ENCODE measurements at regions not wholly inside any gene's neighbourhood (a gene's known extent, or its start where the extent isn't known, plus 50 kb on each side); places are given as distances from the start of the nearest gene placed in this dataset.
A peak's percentile ranks its signal among the peaks of the same experiment; 100 is the strongest.

DNA sequence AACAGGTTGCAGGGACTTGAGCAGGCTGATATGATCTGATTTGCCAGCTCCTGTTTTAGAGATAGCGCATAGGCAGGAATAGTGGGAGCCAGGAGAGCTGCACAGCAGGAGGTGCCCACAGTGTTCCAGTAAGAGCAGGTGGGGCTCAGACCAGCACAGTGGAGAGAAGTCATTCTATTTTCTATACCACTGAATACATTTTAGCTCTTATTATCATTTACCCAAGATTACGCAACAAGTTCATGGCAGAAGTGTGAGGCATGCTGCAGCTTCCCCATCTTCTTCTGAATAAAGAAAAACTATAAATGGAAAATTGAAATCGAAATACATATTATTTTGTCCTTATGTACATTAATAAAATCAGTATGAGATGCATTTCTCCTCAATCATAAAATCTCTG is 114.7 kb upstream of the EDNRA start:
- no peak overlapping the region for H3K4me3 ChIP-seq
- 93% methylated on average over 3 of the region's 3 CpGs for WGBS (ENCODE audit: low lambda C conversion rate, missing lambda C conversion rate)
- no peak overlapping the region for H2AFZ ChIP-seq

DNA sequence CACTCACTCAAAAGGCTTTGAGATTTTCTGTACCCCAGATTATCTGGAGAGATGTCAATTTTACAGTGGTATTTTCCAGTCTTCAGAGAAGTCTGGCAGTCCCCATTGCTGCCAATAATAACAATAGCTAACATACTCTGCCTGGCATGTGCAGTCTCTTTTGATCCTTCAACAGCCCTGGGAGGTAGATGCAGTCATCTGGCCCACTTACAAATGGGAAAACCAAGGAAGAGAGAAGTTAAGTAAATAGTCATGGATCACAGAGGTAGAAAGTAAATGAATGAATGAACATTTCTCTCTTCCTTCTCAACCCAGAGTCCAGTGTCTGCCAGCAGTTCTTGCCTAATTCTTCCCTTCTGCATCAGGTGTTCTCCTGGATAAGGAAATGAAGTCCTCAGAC is 113.0 kb upstream of the EDNRA start:
- no peak overlapping the region for H3K4me3 ChIP-seq
- H3K79me2 ChIP-seq = no peaks in the 10 kb centered on the region
- H3K27ac ChIP-seq = no peak overlapping the region
- peaks cover 16% of the 10 kb centered on the region for H3K4me1 ChIP-seq (ENCODE audit: insufficient read depth)
- no peak overlapping the region for H3K4me2 ChIP-seq
- TF ChIP-seq EZH2phosphoT487 (IDR thresholded peaks at IDR 0.05; ENCODE audit: low read depth, severe bottlenecking, unreplicated experiment) (no peak), EZH2 (IDR thresholded peaks at IDR 0.05; ENCODE audit: borderline replicate concordance) (no peak)
- TF ChIP-seq, protein P1, sequence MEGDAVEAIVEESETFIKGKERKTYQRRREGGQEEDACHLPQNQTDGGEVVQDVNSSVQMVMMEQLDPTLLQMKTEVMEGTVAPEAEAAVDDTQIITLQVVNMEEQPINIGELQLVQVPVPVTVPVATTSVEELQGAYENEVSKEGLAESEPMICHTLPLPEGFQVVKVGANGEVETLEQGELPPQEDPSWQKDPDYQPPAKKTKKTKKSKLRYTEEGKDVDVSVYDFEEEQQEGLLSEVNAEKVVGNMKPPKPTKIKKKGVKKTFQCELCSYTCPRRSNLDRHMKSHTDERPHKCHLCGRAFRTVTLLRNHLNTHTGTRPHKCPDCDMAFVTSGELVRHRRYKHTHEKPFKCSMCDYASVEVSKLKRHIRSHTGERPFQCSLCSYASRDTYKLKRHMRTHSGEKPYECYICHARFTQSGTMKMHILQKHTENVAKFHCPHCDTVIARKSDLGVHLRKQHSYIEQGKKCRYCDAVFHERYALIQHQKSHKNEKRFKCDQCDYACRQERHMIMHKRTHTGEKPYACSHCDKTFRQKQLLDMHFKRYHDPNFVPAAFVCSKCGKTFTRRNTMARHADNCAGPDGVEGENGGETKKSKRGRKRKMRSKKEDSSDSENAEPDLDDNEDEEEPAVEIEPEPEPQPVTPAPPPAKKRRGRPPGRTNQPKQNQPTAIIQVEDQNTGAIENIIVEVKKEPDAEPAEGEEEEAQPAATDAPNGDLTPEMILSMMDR (IDR thresholded peaks at IDR 0.05; ENCODE audit: poor library complexity) = no peak
- H3K9me2 ChIP-seq (replicated peaks; ENCODE audit: insufficient read depth) = no peaks in the 10 kb centered on the region
- H3K27me3 ChIP-seq = no peaks in the 10 kb centered on the region
- H3K36me3 ChIP-seq (replicated peaks; ENCODE audit: insufficient read depth, low read depth) = no peaks in the 10 kb centered on the region
- H2AFZ ChIP-seq = no peak overlapping the region
- no peaks in the 10 kb centered on the region for H3K9me3 ChIP-seq (ENCODE audit: low read depth)
- H4K20me1 ChIP-seq (ENCODE audit: insufficient read depth, poor library complexity, severe bottlenecking) = no peaks in the 10 kb centered on the region
- no peak for DNase-seq (ENCODE audit: low spot score)

More for the DNA sequence above, 114.7 kb upstream of the EDNRA start:
- no peak overlapping the region for H3K4me2 ChIP-seq
- H3K4me1 ChIP-seq (ENCODE audit: insufficient read depth) = peaks cover 30% of the 10 kb centered on the region
- H3K79me2 ChIP-seq = no peaks in the 10 kb centered on the region
- H3K27me3 ChIP-seq = no peaks in the 10 kb centered on the region
- H3K36me3 ChIP-seq (replicated peaks; ENCODE audit: insufficient read depth, low read depth) = no peaks in the 10 kb centered on the region
- no peak overlapping the region for H3K27ac ChIP-seq
- no peak for DNase-seq (ENCODE audit: low spot score)
- TF ChIP-seq EZH2phosphoT487 (IDR thresholded peaks at IDR 0.05; ENCODE audit: low read depth, severe bottlenecking, unreplicated experiment) (no peak), EZH2 (IDR thresholded peaks at IDR 0.05; ENCODE audit: borderline replicate concordance) (no peak)
- TF ChIP-seq, protein P1 (IDR thresholded peaks at IDR 0.05; ENCODE audit: poor library complexity) = no peak
- H4K20me1 ChIP-seq (ENCODE audit: insufficient read depth, poor library complexity, severe bottlenecking) = no peaks in the 10 kb centered on the region
- no peaks in the 10 kb centered on the region for H3K9me2 ChIP-seq (replicated peaks; ENCODE audit: insufficient read depth)
- H3K9me3 ChIP-seq (ENCODE audit: low read depth) = no peaks in the 10 kb centered on the region

DNA sequence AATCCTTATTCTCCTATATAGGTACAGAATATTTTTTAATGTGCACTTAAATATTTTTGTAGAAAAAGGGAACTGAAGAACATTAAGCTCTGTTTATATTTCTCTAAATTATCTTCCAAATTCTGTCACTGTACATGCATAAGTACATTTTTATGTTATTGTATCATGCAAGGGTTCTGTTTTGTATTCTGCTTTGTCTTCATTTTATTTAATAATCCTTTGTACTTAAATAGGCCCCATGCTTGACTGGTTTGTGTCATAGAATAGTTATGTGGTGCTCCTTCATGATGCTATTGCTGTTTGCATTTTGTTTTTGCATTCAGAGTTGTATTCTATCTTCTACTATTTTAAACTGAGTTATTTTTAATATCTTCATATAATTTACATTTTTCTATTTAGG is 111.9 kb upstream of the EDNRA start:
- TF ChIP-seq EZH2 (IDR thresholded peaks at IDR 0.05; ENCODE audit: borderline replicate concordance) = no peak
- no peak for TF ChIP-seq EZH2phosphoT487 (IDR thresholded peaks at IDR 0.05; ENCODE audit: low read depth, severe bottlenecking, unreplicated experiment)
- peaks cover 6% of the 10 kb centered on the region for H3K4me1 ChIP-seq (ENCODE audit: insufficient read depth)
- H3K4me3 ChIP-seq = no peak overlapping the region

DNA sequence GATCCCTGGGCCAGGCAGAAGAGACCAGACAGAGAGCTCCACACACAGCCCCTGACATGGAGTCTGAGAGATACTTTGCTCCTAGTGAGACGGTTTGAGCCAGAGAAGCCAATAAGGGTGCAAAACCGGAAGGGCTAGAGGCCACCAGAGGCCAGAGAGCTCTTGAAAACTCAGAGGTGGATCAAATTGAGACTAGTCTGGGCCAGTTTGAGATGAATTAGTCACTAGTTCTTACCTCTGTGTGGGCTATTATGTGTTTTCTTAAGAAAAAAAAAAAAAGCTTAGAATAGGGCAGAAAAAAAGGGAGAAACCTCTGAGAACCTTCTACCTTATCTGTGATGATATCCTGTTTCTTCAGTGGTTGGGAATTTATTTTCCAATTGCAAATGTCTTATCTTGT is 110.4 kb upstream of the EDNRA start:
- 84% methylated on average over 2 of the region's 2 CpGs for WGBS (ENCODE audit: low lambda C conversion rate, missing lambda C conversion rate)
- no peak for TF ChIP-seq EZH2 (IDR thresholded peaks at IDR 0.05; ENCODE audit: borderline replicate concordance)
- TF ChIP-seq EZH2phosphoT487 (IDR thresholded peaks at IDR 0.05; ENCODE audit: low read depth, severe bottlenecking, unreplicated experiment) = no peak
- TF ChIP-seq, protein P1 (IDR thresholded peaks at IDR 0.05; ENCODE audit: poor library complexity) = no peak
- H3K27ac ChIP-seq = peak overlapping the region; percentile 75
- peak overlapping the region; percentile 33 for H3K4me2 ChIP-seq
- H3K4me1 ChIP-seq (ENCODE audit: insufficient read depth) = peaks cover 4% of the 10 kb centered on the region
- no peak overlapping the region for H2AFZ ChIP-seq
- no peaks in the 10 kb centered on the region for H4K20me1 ChIP-seq (ENCODE audit: insufficient read depth, poor library complexity, severe bottlenecking)
- H3K9me3 ChIP-seq (ENCODE audit: low read depth) = no peaks in the 10 kb centered on the region
- no peaks in the 10 kb centered on the region for H3K9me2 ChIP-seq (replicated peaks; ENCODE audit: insufficient read depth)
- no peaks in the 10 kb centered on the region for H3K27me3 ChIP-seq
- no peak for DNase-seq (ENCODE audit: low spot score)
- no peaks in the 10 kb centered on the region for H3K79me2 ChIP-seq
- no peaks in the 10 kb centered on the region for H3K36me3 ChIP-seq (replicated peaks; ENCODE audit: insufficient read depth, low read depth)
- no peak overlapping the region for H3K4me3 ChIP-seq

More for the DNA sequence above, 111.9 kb upstream of the EDNRA start:
- H3K27me3 ChIP-seq = no peaks in the 10 kb centered on the region
- H2AFZ ChIP-seq = no peak overlapping the region
- no peak overlapping the region for H3K27ac ChIP-seq
- no peak for DNase-seq (ENCODE audit: low spot score)
- H3K9me3 ChIP-seq (ENCODE audit: low read depth) = no peaks in the 10 kb centered on the region
- no peaks in the 10 kb centered on the region for H3K36me3 ChIP-seq (replicated peaks; ENCODE audit: insufficient read depth, low read depth)
- no peak overlapping the region for H3K4me2 ChIP-seq
- no peaks in the 10 kb centered on the region for H3K9me2 ChIP-seq (replicated peaks; ENCODE audit: insufficient read depth)
- H3K79me2 ChIP-seq = no peaks in the 10 kb centered on the region
- no peaks in the 10 kb centered on the region for H4K20me1 ChIP-seq (ENCODE audit: insufficient read depth, poor library complexity, severe bottlenecking)
